ENCODE measurements at regions not wholly inside any gene's neighbourhood (a gene's known extent, or its start where the extent isn't known, plus 50 kb on each side); places are given as distances from the start of the nearest gene placed in this dataset.

DNA sequence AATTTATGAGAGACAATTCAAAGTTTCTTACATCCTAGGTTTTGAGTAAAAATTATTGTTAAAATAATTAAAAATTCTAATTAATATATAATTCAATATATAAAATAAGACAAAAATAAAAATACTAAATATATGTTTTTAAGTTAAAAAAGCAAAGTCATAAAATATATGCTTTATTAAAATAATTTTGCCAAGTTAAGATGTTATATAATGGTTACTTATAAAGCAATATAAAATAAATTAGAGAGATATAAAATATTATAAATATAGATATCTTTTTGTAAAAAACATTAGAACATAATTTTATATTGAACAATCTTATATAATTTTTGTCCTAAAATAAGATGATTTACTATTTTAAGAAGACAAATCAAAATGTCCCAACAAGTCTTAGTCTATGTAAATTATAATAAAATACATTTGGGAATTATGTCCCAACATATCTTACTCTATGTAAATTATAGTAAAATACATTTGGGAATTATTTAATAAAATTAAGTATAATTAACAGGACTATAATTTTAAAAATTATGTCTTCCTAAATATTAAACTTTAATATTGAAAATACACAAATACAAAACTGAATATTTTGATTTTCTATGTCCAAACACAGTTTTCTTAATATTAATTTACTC, 67.7 kb upstream of the TOP3B start:
- DNase-seq = no peak

GRCh38 chr22:22049684-22050083, 67.1 kb upstream of the TOP3B start:
- DNase-seq = no peak

DNA sequence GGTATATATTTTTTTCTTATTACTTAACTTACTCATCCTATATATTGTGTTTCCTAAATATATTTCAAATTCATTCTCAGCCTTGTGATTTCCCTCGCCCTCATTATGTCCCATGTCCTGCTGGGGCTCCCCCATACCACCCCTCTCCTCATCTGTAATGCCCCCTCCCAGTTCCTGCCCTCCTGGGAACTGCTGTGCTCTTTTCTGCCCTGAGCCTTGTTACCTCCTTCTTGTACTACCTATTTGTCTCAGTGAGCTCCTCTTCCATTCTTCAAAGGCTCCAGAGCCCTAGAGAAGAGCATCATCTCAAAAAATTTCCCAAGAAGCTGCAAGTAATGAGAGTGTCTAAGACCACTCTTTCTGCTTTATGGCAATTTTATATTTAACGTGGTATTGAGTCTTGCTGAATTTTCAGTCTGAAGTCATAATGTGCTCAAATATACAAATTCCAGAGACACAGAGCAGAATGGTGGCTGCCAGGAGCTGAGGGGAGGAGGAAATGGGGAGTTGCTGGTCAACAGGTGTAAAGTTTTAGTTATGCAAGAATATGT, 66.5 kb upstream of the TOP3B start:
- DNase-seq = no peak

DNA sequence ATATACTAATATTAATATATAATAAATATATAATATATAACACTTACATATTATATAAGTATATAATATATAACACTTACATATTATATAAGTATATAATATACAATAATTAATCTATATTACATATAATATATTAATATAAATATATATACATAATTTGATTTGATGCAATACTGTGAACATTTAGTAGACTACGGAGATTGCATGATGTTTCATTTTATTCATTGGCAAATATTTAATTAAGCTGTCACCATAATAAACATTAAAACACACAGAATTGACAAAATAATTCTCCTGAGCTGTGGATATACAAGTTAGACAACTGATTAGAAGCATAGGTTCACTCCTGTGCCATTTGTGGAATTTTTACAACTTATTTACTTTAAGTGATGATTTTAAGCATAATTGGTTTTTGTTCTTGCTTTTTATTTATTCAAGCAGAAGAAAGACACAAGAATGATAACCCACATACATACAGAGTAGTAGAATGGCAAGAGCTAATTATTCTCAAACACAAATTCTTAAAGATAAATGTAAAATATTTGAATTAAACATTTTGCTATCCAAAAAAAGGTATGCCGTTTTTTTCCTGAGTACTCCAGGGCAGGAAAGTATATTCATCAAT, 65.8 kb upstream of the TOP3B start:
- no peak for DNase-seq

DNA sequence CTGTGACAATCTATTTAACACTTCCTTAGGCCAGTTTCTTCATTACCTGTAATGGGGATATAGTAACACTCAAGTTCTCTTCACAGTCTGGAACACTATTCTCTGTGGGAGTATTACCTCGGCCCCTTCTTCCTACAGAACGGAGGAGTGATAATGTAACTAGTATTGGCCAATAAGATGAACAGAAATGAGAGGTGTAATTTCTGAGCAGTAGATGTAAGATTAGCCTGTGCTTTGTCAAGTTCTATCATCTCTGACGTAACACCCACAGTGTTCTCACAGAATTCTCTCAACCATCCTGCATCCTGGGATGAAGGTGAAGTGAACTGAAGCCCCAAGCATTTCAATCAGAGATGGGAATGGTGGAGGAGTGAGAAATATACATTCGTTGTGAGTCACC, 65.2 kb upstream of the TOP3B start:
- no peak for DNase-seq

- no peak for DNase-seq
Measured at GRCh38 chr22:22047266-22047665, 64.7 kb upstream of the TOP3B start.

GRCh38 chr22:22046370-22046769, 63.8 kb upstream of the TOP3B start:
- DNase-seq = no peak

DNA sequence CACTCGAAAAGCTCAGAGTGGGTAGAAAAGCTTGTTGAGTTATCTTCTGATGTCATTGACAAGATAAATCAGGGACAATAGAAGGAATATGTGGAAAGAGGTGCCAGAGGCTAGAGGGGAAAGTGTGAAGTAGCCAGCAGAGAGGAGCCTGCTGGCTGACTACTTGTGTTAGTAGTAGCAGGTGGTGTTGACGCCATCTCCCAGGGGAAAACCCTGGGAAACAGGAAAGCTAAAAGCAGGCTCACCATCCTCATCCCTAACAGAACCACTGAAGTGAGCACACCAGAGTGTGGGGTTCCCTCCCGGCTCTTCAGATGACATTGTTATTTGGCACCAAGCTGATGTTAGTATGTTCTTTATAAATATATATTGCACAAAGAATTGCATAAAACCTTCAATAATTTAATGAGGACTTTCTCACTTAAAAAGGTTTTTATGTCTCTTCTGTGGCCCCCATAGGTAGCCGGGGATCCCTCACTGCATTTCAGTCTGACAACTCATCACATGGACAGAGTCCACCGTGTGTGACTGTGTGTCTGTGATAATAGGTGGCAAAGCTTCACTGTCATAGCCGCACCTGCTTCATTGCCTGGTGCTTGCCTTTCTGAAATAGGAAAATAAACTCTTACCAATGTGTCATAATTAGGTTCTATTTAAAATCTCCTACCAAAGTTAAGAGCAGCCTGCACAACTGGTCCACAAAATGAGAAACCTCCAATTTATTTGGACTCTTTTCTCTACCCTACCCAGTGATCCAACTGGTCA, 63.2 kb upstream of the TOP3B start:
- DNase-seq = no peak

DNA sequence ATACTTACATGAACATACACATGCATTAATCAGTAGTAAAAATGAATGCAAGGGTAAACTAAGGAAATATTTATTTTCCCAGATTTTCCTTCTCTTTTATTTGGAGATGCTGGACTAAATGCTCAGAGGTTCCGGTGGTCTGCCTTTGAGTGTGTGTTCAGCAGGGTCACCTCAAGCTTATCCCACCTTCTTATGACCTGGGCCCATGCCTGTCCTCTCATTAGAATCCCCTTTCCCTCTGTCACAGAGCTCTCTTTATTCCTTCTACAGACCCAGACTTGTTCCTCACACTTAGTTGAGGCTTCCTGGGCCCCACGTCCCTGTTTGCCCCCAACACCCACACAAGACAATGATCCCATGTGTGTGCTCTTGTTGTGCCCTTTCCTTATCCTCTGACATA, 61.6 kb upstream of the TOP3B start:
- DNase-seq = no peak

- DNase-seq = no peak
Measured at GRCh38 chr22:22043296-22044078, 60.9 kb upstream of the TOP3B start.

DNA sequence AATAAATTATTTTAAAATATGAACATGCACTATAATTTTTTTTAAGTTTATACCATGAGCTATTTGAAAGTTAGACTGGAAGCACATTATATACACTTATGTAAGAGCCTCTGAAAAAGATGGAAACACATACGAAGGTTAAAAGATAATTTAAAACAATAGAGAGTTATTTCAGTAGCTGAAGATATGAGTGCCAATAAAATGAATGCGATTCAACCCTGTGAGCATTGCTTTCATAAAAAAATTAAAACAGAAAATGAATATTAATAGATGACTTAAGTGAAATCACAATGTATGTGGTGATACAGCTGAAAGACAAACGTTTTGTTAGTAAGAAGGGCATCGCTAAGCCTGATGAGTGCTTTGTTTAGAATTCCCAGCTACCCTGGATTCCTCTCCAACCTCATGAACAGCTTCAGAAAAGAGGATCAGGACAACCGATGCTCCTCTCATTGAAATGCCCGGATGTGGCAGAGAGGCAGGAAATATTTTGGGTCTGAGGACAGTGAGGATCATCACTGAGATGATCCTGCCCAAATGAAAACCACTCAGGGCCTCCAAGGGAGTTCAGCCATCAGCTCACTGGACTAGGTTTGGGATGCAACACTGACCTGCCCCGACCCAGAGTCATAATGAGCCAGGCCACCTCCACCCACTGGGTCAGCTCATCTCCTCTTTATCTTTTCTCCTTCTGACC, 60.2 kb upstream of the TOP3B start:
- no peak for DNase-seq

- no peak for DNase-seq
Measured at GRCh38 chr22:22042009-22042408, 59.4 kb upstream of the TOP3B start.

DNA sequence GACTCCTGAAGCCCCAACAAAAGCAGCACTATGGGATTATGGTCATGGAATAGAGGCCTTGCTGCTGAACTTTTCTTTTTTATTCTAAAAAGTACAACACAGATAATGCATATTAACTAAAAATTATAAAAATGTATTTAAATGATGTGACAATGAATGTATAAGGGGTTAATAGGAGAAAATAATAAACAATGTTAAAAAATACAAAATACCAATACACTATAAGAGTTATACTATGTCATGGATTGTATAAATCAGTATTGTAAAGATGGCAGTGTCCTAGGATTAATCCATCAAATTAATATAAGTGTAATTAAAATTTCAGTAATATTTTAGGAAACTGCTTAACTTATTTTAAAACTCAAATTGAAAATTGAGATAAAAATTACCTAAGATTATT, 58.3 kb upstream of the TOP3B start:
- no peak for DNase-seq

GRCh38 chr22:22040472-22040871, 57.9 kb upstream of the TOP3B start:
- DNase-seq = no peak

DNA sequence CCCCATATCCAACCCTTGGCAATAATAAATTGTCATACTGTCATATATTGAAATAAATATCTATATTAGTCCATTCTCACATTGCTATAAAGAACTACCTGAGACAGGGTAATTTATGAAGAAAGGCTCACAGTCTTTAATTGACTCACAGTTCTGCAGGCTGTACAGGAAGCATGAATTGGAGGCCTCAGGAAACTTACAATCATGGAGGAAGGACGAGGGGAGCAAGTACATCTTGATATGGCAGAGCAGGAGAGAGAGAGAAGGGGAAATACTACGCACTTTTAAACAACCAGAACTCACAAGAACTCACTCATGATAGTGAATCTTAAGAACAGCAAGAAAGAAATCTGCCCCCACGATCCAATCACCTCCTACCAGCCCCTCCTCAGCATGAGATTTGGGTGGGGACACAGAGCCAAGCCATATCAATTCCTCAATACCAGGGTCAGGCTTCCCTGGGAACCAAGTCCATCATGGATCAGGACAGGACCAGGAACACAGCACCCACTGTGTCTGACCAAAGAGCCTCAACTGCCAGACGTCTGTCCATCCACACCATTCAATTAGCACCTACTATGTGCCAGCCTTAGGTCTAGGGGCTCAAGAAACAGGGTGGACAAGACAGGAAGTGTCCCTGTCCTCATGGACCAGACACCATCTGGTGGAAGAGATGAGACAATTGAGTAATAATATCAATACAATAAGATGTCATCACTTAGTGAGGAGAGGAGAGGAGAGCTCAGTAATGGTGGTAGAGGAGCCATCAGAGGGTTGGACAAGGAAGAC, 56.9 kb upstream of the TOP3B start:
- no peak for DNase-seq

DNA sequence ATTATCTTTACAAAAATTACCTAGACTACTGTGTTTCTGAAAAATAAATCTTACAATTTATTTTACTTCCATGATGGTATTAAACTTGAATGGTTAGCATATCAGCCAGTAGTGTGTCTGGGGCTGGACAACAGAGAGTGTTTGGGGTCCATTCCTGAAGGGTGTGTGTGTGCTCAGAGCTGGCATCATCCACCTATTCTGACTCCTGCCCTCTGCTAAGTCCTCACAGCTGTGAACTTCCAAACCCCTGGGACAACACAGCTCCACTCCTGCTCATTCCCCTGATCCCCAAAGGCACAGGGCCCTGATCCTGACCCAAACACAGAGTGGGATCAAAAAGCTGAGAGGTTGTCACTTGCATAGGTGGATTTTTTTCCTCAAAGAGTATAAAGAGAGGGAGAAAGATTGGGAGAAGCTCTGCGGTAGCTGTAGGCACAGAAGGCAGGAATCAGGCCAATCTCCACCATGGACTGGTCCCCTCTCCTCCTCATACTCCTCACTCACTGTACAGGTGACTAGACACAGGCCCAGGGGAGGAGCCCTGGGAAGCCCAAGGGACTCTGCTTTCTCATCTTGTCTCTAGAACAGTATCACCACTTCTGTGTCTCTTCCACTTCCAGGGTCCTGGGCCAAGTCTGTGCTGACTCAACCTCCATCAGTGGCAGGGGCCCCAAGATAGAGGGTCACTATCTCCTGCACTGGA, 55.7 kb upstream of the TOP3B start:
- no peak for DNase-seq

GRCh38 chr22:22037740-22038139, 55.2 kb upstream of the TOP3B start:
- DNase-seq = no peak

GRCh38 chr22:22037229-22037628, 54.6 kb upstream of the TOP3B start:
- DNase-seq = no peak

- no peak for DNase-seq
Measured at GRCh38 chr22:22036588-22036987, 54.0 kb upstream of the TOP3B start.

DNA sequence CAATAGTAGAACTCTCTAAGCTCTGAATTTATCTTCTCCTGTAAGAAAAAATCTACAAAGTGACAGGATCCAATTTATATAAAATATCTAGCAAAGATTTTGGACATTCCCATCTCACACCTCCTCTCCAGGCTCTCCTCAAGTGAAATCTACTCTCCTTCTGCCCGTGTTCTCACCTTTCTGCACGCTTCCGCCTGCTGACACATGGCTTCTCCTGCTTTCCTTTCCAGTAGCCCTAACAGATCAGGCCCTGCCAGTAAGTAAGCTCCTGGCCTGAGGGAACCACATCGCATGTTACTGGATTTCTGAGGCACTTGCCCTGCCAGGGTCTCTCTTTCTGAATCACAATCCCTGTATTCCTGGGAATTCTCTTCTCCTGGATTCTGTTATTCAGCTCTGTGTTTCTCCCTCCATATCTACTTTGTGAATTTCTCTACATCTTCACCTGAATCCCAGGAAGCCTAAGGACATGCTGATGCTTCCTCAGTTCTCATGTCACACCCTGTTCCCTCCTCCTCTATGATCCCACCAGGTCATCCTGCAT, 53.3 kb upstream of the TOP3B start:
- DNase-seq = no peak

- no peak for DNase-seq
Measured at GRCh38 chr22:22035203-22035602, 52.6 kb upstream of the TOP3B start.
